ENCODE measurements at regions not wholly inside any gene's neighbourhood (a gene's known extent, or its start where the extent isn't known, plus 50 kb on each side); places are given as distances from the start of the nearest gene placed in this dataset.

DNA sequence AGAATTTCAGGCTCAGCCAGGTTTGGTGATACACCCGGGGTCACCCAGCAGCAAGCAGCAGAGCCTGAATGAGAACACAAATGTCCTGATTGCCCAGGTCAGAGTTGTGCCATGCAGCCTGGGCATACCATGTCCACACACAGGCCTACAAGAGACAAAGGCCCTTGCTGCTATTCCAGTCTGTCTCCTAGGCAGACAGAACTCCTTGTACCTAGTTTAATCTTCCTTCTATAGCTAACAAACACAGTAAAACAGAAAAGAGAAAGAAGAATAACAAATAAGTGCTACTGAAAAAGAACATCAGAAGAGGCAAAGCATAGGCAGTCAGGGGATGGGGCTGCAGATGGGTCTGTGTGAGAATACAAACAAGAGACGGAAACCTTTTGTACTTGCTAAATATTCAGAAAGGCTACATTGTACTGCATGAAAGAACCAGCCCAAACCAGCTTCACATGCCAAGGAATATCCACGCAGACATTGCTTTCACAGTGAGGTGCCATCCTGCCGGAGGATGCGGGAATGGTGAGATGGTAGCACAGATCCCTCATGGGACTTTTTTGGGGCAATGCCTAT is 401.7 kb downstream of the OMA1 start:
- Histone ChIP-seq H3K79me2 (ENCODE audit: insufficient read depth, low read length) (no peaks in the 10 kb centered on the region), H3K4me2 (replicated peaks; ENCODE audit: extremely low read depth, low read length, poor library complexity, severe bottlenecking) (no peak overlapping the region), H3K9me3 (replicated peaks in 1 of 2; ENCODE audit: control insufficient read depth in 1 of 2, insufficient read depth in 1 of 2, low read length in 2 of 2) (peaks cover 0 to 3% of the 10 kb centered on the region in 2 donors), H3K27me3 (ENCODE audit: control insufficient read depth in 2 of 2, insufficient read depth in 2 of 2, low read length in 2 of 2) (no peaks in the 10 kb centered on the region), H3K27ac (ENCODE audit: low read depth in 1 of 2, low read length in 2 of 2) (no peak overlapping the region), H4K20me1 (ENCODE audit: insufficient read depth, low read length) (no peaks in the 10 kb centered on the region), H3K4me1 (ENCODE audit: control insufficient read depth in 1 of 2, insufficient read depth in 2 of 2, low read length in 2 of 2) (no peaks in the 10 kb centered on the region), H3K36me3 (replicated peaks in 1 of 2; ENCODE audit: control insufficient read depth in 1 of 2, insufficient read depth in 2 of 2, low read length in 2 of 2) (no peaks in the 10 kb centered on the region), H3K9ac (ENCODE audit: insufficient read depth, low read length, poor library complexity, severe bottlenecking) (no peak overlapping the region), H2AFZ (ENCODE audit: insufficient read depth, low read depth, low read length, poor library complexity, severe bottlenecking) (no peak overlapping the region), H3K4me3 (replicated peaks in 1 of 3; ENCODE audit: low read depth in 2 of 3, low read length in 3 of 3) (no peak overlapping the region)
- intact Hi-C loops (cut with micrococcal nuclease): no loop called here
- Mint-ChIP-seq H3K9me3 (peaks cover 3 to 11% (median 5%) of the 10 kb centered on the region in 7 donors), H3K4me3 (no peak overlapping the region), H3K27ac (no peak overlapping the region), H3K4me1 (no peaks in the 10 kb centered on the region), H3K36me3 (no peaks in the 10 kb centered on the region), H3K27me3 (ENCODE audit: low read depth in 3 of 3) (peaks cover 0 to 2% (median 0%) of the 10 kb centered on the region in 3 donors)
- no peak for DNase-seq
- WGBS (ENCODE audit: insufficient coverage): 92% methylated on average over 3 of the region's 5 CpGs
- TF ChIP-seq, protein P1, sequence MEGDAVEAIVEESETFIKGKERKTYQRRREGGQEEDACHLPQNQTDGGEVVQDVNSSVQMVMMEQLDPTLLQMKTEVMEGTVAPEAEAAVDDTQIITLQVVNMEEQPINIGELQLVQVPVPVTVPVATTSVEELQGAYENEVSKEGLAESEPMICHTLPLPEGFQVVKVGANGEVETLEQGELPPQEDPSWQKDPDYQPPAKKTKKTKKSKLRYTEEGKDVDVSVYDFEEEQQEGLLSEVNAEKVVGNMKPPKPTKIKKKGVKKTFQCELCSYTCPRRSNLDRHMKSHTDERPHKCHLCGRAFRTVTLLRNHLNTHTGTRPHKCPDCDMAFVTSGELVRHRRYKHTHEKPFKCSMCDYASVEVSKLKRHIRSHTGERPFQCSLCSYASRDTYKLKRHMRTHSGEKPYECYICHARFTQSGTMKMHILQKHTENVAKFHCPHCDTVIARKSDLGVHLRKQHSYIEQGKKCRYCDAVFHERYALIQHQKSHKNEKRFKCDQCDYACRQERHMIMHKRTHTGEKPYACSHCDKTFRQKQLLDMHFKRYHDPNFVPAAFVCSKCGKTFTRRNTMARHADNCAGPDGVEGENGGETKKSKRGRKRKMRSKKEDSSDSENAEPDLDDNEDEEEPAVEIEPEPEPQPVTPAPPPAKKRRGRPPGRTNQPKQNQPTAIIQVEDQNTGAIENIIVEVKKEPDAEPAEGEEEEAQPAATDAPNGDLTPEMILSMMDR (IDR thresholded peaks at IDR 0.05): no peak

DNA sequence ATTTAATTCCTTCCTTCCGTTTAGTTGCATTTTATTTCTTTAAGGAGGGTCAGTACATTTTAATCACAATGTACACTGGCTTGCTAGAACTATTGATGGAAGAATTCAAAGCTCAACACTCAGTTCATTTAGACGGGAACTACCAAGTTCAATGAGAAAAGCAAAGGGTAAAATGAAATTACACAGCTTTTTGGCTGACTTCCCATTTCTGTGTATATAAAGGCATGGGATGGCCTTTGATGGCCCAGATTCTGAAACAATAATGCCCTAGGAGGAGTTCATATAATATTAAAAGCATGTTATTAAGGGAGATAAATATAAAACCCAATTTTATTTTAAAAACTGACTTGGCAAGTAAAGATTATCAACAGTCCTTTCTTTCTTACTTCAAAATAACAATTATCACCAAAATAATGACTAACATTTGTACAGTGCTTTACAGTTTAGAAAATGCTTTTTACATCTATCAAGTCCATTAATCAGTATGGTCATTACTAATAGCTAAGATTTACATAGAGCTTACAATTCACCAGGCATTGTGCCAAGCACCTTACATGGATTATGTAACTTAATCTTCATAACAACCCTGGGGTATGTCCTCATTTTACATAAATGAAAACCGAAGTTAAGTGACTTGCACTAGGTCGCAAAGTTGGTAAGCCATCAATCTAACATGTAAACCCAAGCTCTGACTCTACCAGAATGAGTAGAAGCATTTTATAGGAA is 402.4 kb downstream of the OMA1 start:
- no peaks in the 10 kb centered on the region for H3K36me3 Mint-ChIP-seq

More for the DNA sequence above, 402.4 kb downstream of the OMA1 start:
- intact Hi-C loops (cut with micrococcal nuclease): no loop called here
- Histone ChIP-seq H2AFZ (ENCODE audit: insufficient read depth, low read depth, low read length, poor library complexity, severe bottlenecking) (no peak overlapping the region), H3K9ac (ENCODE audit: insufficient read depth, low read length, poor library complexity, severe bottlenecking) (no peak overlapping the region), H3K36me3 (replicated peaks in 1 of 2; ENCODE audit: control insufficient read depth in 1 of 2, insufficient read depth in 2 of 2, low read length in 2 of 2) (no peaks in the 10 kb centered on the region), H3K79me2 (ENCODE audit: insufficient read depth, low read length) (no peaks in the 10 kb centered on the region), H3K4me2 (replicated peaks; ENCODE audit: extremely low read depth, low read length, poor library complexity, severe bottlenecking) (no peak overlapping the region), H3K4me1 (ENCODE audit: control insufficient read depth in 1 of 2, insufficient read depth in 2 of 2, low read length in 2 of 2) (no peaks in the 10 kb centered on the region), H4K20me1 (ENCODE audit: insufficient read depth, low read length) (no peaks in the 10 kb centered on the region), H3K27me3 (ENCODE audit: control insufficient read depth in 2 of 2, insufficient read depth in 2 of 2, low read length in 2 of 2) (no peaks in the 10 kb centered on the region), H3K4me3 (replicated peaks in 1 of 3; ENCODE audit: low read depth in 2 of 3, low read length in 3 of 3) (no peak overlapping the region), H3K9me3 (replicated peaks in 1 of 2; ENCODE audit: control insufficient read depth in 1 of 2, insufficient read depth in 1 of 2, low read length in 2 of 2) (peaks cover 0 to 3% of the 10 kb centered on the region in 2 donors), H3K27ac (ENCODE audit: low read depth in 1 of 2, low read length in 2 of 2) (no peak overlapping the region)
- H3K27ac Mint-ChIP-seq: no peak overlapping the region
- peaks cover 0 to 1% (median 0%) of the 10 kb centered on the region in 3 donors for H3K27me3 Mint-ChIP-seq (ENCODE audit: low read depth in 3 of 3)
- DNase-seq: no peak
- H3K9me3 Mint-ChIP-seq: peaks cover 3 to 11% (median 5%) of the 10 kb centered on the region in 7 donors
- TF ChIP-seq, protein P1 (IDR thresholded peaks at IDR 0.05): no peak
- no peak overlapping the region for H3K4me3 Mint-ChIP-seq
- no peaks in the 10 kb centered on the region for H3K4me1 Mint-ChIP-seq
- no CpG with 5 or more reads among the region's 4 CpGs for WGBS (ENCODE audit: insufficient coverage)
